ENCODE measurements at regions not wholly inside any gene's neighbourhood (a gene's known extent, or its start where the extent isn't known, plus 50 kb on each side); places are given as distances from the start of the nearest gene placed in this dataset.

DNA sequence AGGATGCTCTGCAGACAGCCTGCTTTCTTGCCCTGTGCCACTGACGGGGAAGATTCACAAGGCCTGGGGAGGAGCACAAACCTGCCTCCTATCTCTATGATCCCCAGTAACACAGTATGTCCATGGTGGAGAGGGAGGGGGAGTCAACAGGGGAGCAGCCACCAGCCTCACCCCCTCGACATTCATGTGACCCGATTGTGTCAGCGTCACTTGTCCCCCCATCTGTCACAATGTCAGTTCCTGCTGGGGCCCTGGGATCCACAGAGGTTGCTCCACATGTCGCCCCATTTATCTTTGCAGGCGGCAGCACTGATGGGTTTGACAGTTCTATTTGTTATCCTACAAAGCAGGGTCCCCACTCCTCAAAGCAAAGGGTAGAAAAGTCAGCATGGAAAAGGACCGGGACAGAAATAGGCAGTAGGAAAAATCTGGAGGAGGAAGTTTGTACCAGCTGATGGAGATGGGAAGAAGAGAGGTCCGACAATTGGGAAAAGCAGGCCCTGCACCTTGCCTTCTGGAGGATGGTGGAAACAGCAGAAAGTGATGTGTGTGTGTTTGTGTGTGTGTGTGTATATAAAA lies 130.9 kb downstream of the SEC16B start:
- no peaks in the 10 kb centered on the region for H4K20me1 ChIP-seq (ENCODE audit: insufficient read depth)
- H3K79me2 ChIP-seq (ENCODE audit: low read depth): no peaks in the 10 kb centered on the region
- intact Hi-C loops (cut with micrococcal nuclease; ENCODE audit: unreplicated experiment): no loop called here
- peaks cover 32% of the 10 kb centered on the region for H3K27me3 ChIP-seq (ENCODE audit: insufficient read depth, low read depth)
- TF ChIP-seq, protein P1, sequence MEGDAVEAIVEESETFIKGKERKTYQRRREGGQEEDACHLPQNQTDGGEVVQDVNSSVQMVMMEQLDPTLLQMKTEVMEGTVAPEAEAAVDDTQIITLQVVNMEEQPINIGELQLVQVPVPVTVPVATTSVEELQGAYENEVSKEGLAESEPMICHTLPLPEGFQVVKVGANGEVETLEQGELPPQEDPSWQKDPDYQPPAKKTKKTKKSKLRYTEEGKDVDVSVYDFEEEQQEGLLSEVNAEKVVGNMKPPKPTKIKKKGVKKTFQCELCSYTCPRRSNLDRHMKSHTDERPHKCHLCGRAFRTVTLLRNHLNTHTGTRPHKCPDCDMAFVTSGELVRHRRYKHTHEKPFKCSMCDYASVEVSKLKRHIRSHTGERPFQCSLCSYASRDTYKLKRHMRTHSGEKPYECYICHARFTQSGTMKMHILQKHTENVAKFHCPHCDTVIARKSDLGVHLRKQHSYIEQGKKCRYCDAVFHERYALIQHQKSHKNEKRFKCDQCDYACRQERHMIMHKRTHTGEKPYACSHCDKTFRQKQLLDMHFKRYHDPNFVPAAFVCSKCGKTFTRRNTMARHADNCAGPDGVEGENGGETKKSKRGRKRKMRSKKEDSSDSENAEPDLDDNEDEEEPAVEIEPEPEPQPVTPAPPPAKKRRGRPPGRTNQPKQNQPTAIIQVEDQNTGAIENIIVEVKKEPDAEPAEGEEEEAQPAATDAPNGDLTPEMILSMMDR (conservative IDR thresholded peaks at IDR 0.05): no peak
- no peak; the same call in 1 of the 2 replicates for TF ChIP-seq EZH2 (IDR thresholded peaks at IDR 0.05; ENCODE audit: low read depth)
- DNase-seq: no peak
- H3K27ac ChIP-seq: no peak overlapping the region
- no peaks in the 10 kb centered on the region for H3K9me2 ChIP-seq (ENCODE audit: insufficient read depth)
- no peaks in the 10 kb centered on the region for H3K36me3 ChIP-seq (ENCODE audit: low read depth)
- H3K4me2 ChIP-seq: no peak overlapping the region
- no peak overlapping the region for H3K4me3 ChIP-seq
- ChIA-PET POLR2A (ENCODE audit: unreplicated experiment) (no interaction called here), CTCF (no interaction called here)
- no TSS peak for BruUV-seq (replicated peaks)
- H3K4me1 ChIP-seq (replicated peaks; ENCODE audit: insufficient read depth): no peaks in the 10 kb centered on the region
- no peaks in the 10 kb centered on the region for H3F3A ChIP-seq (ENCODE audit: insufficient read depth, low read depth)
- no peak overlapping the region for H2AFZ ChIP-seq
- no peaks in the 10 kb centered on the region for H3K9me3 ChIP-seq (ENCODE audit: insufficient read depth, low read depth)

- Histone ChIP-seq H3F3A (ENCODE audit: insufficient read depth, low read depth) (no peaks in the 10 kb centered on the region), H3K9me2 (ENCODE audit: insufficient read depth) (peaks cover 6% of the 10 kb centered on the region; the same call in 1 of the 2 replicates), H3K9me3 (ENCODE audit: insufficient read depth, low read depth) (no peaks in the 10 kb centered on the region), H2AFZ (no peak overlapping the region), H3K4me2 (no peak overlapping the region), H3K36me3 (ENCODE audit: low read depth) (no peaks in the 10 kb centered on the region), H3K27ac (no peak overlapping the region), H3K4me3 (no peak overlapping the region), H4K20me1 (ENCODE audit: insufficient read depth) (no peaks in the 10 kb centered on the region), H3K27me3 (ENCODE audit: insufficient read depth, low read depth) (peaks cover 28% of the 10 kb centered on the region; the same call in 1 of the 2 replicates), H3K4me1 (replicated peaks; ENCODE audit: insufficient read depth) (no peaks in the 10 kb centered on the region), H3K79me2 (ENCODE audit: low read depth) (no peaks in the 10 kb centered on the region)
- no peak for DNase-seq
- no TSS peak for BruUV-seq (replicated peaks)
- ChIA-PET CTCF (no interaction called here), POLR2A (ENCODE audit: unreplicated experiment) (no interaction called here)
- intact Hi-C loops (cut with micrococcal nuclease; ENCODE audit: unreplicated experiment): no loop called here
- no peak for TF ChIP-seq EZH2 (IDR thresholded peaks at IDR 0.05; ENCODE audit: low read depth)
- TF ChIP-seq, protein P1 (conservative IDR thresholded peaks at IDR 0.05): no peak
Measured at GRCh38 chr1:177833631-177834030, 136.2 kb downstream of the SEC16B start.

DNA sequence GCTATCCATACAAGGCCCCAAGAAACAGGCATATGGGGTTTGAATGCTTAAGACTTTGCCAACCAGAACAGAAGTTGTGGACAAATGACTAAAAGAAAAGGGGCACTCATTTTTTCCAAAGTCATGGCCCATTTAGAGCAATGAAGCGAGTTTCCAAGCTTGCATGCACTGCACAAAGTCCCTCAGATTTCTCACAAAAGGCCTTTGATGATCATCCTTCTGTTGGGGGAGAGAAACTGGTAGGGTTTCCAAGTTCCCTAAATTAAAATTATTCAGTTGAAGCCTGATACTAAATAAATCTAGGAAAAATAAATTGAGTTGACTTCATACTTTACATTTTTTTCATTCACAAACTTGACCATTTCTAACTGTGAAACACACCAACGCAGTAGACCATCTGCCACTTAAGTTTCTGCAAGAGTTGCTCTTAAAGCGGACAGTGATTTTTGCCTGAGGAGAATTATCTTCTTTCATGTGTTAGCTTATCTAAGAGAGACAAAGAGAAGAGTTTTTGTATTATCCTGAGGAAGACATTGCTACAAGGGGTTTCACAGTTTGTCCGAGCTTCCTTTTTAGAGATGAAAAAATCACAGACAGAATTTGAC lies 139.2 kb downstream of the SEC16B start:
- no peak for DNase-seq
- Histone ChIP-seq H3K36me3 (ENCODE audit: low read depth) (no peaks in the 10 kb centered on the region), H3K4me3 (no peak overlapping the region), H3K9me3 (ENCODE audit: insufficient read depth, low read depth) (no peaks in the 10 kb centered on the region), H3K4me2 (no peak overlapping the region), H3K4me1 (replicated peaks; ENCODE audit: insufficient read depth) (no peaks in the 10 kb centered on the region), H3K27me3 (ENCODE audit: insufficient read depth, low read depth) (peaks cover 26% of the 10 kb centered on the region), H3F3A (ENCODE audit: insufficient read depth, low read depth) (no peaks in the 10 kb centered on the region), H3K27ac (no peak overlapping the region), H4K20me1 (ENCODE audit: insufficient read depth) (no peaks in the 10 kb centered on the region), H3K79me2 (ENCODE audit: low read depth) (no peaks in the 10 kb centered on the region), H3K9me2 (ENCODE audit: insufficient read depth) (peaks cover 6% of the 10 kb centered on the region; the same call in 1 of the 2 replicates), H2AFZ (no peak overlapping the region)
- POLR2A ChIA-PET (ENCODE audit: unreplicated experiment): no interaction called here
- CTCF ChIA-PET: no interaction called here
- intact Hi-C loops (cut with micrococcal nuclease; ENCODE audit: unreplicated experiment): no loop called here
- BruUV-seq (replicated peaks): no TSS peak
- TF ChIP-seq, protein P1 (conservative IDR thresholded peaks at IDR 0.05): no peak
- TF ChIP-seq EZH2 (IDR thresholded peaks at IDR 0.05; ENCODE audit: low read depth): no peak

Measured in PC-9 (cell line).